ENCODE measurements at regions not wholly inside any gene's neighbourhood (a gene's known extent, or its start where the extent isn't known, plus 50 kb on each side); places are given as distances from the start of the nearest gene placed in this dataset.

DNA sequence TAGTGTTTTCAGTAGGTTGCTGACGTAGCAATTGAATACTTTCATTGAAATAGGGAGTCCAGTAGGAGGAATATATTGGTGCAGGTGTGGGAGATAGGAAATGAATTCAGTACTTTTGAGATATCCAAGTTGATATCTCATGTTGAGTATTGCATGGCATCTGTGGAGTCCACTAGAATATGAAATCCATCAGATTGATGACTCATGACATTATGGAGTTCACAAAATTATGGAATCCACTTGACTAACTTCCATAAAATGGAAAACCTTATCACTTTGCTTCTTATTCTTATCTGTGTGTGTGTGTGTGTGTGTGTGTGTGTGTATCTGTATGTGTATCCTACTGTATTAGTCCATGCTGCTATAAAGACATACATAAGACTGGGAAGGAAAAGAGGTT lies 513.5 kb upstream of the ZEB2 start:
- DNase-seq = no peak

DNA sequence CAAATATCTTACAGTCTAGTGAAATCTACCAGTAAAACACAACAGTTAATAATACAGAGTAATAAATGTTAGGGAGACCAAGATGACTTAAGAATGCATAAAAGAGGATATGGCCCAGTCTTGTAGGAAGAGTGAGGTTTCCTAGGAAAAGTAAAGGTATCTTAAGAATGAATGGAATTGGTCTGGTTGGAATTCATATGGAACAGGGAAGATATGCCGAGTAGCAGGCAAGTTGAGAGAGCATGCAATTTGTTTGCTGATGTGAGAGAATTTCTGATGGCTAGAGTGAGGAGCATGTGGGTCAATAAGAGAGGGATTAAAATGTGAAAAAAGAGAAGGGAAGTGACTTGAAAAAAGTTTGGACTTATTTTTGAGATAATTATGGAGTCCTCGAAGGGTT lies 512.9 kb upstream of the ZEB2 start:
- DNase-seq = no peak

DNA sequence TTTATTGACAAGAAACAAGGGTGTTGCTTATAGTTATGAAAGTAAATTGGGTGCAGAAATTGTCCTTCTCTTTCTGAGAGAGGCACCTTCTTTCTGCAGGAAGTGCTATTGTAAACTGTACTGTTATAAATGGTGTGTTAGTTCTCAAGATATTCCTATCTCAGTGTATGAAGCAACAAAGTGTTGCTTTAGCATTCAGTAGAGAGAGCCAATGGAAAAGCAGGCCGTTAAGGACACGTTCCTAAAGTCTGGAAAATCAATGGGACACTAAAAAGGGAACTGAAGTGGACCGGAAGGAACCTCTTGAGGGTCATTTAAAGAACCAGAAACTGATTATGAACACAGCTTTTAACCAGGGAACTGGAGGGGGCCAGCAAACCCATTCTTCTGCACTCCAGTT lies 510.0 kb upstream of the ZEB2 start:
- DNase-seq = no peak

DNA sequence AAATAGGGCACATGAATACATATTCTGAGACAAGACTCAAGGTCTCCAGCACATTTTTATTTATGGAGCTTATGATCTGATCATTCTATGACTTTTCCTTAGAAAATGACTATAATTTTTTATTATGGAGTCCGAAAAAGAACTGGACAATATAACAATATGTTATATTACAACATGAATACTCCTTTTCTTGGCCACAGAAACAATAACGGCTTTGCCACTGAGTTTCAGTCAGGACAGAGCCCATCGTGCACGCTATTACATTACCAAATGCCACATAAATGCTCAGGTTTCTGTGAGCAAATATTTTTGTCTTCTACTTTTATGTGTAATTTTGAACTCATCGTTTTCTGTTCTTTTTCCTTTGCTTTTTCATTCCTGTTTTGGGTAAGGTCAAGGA lies 509.2 kb upstream of the ZEB2 start:
- DNase-seq = no peak

DNA sequence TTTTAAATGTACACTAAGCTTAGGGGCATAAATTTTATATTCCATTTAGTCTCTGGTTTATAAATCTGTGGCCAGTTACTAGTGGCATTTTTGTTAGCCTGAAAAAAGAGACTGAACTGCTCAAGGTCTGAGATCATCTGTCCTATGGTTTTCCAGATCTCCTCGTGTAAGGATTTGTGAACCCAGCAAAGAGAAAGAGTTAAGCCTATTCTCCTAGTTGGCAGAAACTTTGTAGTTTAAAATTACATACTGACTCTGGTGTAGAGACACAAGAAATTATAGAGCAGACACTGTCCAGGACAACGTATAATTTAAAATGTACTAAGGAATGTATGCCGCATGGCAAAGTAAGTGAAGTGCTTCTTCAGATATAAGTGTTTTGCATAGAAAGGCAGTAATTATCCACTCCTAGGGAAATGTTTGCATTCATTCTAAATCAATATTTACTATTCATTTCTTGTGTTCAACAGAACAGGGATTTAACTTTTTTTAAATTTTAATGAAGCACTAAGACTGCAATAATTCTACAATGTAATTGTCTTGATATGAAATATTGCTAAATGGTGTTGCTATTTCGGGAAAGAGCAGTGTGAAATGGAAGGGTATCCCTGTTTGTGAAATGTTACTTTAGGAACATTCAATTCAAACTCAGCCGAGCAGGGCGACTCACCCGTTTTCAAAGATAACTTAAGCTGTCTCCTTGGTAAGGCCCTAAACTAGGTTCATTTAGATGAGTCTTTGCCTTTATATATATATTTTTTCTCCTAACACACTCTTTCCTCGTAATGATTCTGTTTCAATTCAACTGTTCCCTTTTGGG lies 508.4 kb upstream of the ZEB2 start:
- DNase-seq = no peak

DNA sequence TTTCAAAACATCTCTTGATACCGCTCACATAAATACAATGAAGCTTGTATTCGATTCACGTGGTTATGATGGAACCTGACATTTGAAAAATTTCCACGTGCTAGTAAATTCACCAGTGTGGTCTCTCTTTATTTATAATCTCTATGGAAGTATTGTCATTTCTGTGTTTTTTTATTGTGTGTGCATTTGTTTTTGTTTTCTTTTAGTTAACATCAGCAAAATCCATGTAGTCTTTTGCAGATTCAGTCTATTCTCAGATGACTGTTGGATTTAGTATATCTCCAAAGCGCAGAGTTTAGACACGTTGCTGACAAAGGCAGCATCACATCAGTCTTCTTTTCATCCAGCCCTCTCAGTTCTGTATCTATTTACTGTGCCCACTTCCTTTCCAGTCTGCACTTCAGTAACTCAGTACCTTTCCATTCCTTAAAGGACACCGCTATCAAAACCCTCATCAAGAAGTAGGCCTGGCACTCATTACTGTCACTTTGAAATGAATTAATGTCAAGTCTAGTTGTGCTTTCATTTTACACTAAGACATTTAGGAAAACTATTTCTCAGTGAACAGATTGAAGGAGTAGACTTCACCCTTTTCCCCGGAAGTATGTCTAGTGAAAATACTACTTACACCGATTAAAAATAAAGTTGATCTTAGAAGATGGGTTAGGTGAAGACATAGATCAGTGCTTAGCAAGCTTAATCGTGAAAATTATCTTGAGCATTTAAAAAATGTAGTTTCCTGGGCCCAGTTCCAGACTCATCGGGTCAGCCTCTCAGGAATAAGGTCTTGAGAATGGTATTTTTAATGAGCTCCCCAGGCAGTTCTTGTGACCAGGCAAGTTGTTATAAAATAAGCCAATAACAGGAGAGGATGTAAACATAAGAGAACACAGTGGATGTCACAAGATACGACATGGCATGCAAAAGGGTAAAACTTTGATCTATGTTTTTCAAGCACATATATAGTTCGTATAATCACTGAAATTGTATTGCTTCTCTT lies 506.8 kb upstream of the ZEB2 start:
- no peak for DNase-seq

DNA sequence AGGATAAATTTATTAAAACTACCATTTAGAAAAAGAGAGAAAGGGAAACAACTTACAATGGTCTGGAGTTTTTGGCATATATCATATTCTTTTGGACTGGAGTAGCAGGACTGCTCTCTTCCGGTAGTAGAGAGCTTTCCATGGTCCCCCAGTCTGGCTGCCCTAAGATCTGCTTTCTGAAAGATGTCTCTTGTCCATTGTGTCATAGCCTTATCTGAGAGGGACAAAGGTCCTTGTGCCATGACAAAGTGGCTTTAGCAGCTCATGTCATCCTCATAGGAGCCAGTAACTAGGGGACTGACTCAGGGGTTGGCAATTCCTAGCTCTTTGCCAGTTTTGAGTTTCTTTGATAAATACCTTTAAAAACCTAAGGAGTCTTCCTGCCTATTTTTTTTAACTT lies 505.5 kb upstream of the ZEB2 start:
- DNase-seq = no peak

DNA sequence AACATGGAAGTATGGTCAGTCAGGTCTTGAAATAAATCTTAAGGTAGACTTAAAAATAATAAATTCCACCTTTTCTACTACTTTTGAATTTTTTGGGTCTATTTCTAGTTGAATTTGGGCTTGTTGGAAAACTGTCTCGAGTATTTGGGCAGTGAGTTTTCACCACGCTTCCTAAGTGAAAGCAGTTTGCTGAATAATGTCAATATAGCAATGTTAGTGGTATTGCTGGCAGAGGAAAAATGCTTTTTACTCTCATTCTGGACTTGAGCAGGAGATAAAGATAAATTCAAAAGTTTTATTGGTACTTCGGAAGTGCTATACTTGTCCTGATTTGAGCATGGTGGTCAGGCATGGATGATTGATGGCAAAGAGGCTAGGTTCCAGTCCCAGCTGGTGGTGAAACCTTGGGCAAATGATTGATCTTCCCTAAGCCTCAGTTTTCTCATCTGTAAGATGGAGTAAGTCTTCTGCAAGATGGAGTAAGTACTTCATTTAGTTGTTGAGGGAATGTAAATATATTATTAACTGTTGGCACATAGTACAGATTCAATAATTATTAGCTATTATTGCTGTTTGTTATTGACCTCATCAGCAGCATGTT lies 503.5 kb upstream of the ZEB2 start:
- DNase-seq = no peak

DNA sequence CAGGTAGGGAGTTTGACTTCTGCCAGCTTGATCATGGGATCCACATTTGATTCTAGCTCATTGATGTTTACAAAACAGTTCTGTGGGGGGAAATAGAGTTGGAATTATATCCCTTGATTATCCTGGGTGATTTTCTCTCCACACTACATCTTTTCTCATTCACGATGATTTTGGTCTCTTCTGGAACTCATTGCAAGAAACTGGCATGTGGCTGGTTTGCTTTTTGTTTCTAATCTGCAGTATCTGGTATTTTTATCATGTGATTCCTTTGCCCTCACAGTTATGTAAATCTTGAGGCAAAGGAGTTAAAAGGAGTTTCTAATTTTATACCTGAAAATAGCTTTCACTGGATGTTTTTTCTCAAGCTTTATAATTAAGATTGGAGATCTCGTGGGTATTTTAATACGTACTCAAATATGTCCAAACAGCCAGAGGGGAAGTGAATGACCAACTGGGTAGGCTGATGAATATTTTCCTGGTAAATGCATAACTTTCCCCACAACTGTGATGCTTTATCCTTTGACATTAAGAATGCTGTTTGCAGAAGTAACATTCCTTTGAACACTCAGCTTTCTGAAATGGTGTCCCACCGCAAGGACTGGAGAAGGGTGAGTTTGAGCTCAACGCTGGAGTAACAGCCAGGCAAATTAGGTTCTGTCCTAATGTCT lies 502.9 kb upstream of the ZEB2 start:
- no peak for DNase-seq

DNA sequence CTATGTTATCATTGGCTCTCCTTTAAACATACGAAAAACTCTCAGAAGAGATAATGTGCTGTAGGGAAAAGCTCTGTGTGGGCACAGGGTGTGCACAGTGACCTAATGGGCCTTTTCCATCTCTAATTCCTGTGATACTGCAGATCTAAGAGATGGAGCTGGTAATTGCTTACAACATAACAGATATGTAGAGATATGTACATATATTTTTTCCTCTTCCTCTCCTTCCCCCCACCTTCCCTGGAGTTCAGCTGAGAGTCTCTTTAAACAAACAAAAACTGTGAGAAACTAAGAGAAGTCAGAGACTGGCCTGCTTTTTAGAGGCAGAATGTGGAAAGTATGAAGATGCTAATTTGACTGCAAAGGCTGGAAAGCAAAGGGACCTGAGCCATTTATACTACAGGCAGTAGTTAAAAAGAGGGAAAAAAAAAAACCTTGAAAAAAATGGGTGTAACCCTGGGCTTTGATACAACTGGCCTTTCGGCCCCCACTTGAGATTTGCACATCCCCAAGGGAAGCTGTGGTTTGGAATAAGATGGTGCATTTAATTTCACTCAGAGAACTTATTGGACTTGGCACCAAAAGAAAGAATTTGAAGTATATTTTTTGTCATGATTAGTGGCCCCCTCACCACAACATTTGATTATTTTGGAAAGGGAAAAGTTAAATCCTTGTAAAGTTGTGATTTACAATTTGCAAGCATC lies 502.2 kb upstream of the ZEB2 start:
- DNase-seq = no peak

DNA sequence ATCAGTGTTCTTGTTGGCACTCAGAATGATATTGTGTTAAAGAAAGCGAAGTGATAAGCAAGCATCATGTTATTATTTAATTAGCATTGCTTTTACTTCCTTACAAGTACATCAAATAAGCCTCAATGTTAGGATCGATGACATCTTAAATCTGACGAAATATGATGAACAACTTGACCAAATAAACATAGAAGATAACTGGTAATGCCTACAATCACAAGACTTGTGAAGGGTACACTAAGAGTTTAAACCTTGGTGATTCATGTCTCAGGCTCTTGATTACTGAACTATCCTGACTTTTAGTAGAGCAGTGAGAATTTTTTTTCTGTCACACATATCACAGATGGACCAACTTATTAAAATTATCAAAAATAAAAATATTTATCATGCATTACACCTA lies 500.8 kb upstream of the ZEB2 start:
- no peak for DNase-seq

DNA sequence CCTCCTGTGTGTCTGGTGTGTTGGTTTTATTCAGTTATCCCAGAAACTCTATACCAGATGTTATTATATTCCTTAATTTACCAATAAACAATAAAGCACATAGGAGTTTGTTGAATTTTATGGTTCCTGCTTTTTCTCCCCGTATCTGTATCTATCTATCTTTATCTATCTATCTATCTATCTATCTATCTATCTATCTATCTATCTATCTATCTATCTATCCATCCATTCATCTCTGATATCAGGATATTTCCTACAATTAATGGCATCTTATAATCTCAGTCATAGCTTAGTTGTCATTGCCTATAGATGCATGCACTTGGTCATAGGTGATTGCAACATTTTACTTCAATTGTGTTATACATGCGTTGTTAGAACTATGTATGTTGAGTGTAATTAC lies 500.2 kb upstream of the ZEB2 start:
- no peak for DNase-seq

DNA sequence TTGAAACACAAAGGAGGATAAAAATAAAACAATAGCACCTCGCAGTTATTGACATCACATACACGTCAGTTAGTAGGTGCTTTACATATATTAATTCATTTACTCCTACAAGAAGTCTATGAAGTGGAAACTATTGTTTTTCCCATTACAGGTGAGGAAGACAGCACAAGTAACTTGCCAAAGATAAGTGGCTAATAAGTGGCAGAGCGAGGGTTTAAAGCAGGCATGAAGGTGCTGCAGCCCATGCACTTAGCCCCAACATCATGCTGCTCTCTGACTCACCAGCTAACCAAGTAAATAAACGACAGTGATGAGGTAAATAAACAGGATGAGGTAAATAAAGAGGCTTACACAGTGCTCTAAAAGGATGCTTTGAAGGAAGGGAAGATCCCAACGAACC lies 498.6 kb upstream of the ZEB2 start:
- no peak for DNase-seq

DNA sequence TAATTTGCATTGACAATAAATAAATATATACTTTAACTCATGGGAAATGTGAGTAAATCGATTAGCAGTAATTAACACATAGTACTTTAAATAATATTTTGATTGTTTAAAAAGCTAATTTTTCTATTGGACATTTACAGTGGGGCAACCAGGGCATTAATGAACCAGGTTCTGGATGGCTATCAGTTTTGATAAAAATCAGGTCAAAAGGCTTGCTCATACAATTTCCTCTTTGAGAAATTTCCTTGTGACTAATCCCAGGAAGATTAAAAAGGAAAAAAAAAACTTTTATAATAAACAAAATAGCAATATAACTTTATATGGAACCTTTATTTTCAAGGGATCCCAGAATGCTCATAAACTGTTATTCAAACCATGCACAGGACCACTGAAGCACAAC lies 497.2 kb upstream of the ZEB2 start:
- no peak for DNase-seq

DNA sequence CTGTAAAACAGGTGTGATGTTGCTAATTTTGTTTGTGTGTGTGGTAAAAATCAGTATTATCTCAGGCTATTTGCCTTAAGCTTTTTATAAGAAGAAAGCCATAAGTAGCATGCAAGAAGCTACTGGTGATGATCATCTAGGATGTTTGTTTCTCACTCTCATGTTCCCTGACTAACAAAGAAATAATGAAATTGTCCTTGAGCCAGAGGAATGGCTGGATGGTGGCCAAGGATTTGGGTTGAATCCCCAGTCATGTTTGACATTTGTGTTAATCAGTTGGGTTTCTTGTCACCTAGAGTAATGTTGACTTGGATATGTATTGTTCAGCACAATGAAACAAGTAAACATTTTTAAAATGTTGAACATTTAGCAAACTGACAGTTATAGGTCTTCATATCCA lies 496.8 kb upstream of the ZEB2 start:
- DNase-seq = no peak

DNA sequence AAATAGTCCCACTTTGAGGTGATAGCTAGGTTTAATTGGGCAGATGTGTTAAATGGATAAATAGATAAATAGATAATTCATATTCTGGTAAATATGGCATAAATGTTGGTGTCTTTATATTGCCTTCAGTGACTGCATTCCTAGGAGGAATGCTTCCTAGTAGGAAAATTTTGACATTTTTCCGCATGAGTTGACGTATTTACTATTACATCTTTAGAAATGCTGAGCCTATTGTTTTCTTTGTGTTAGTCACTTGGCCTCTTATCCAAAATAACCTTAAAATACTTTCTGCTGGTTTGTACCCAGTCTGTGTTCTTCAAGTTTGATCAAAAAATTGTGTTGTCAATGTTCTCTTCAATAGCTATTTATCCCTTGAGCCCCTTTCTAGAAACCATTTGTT lies 495.6 kb upstream of the ZEB2 start:
- no peak for DNase-seq

DNA sequence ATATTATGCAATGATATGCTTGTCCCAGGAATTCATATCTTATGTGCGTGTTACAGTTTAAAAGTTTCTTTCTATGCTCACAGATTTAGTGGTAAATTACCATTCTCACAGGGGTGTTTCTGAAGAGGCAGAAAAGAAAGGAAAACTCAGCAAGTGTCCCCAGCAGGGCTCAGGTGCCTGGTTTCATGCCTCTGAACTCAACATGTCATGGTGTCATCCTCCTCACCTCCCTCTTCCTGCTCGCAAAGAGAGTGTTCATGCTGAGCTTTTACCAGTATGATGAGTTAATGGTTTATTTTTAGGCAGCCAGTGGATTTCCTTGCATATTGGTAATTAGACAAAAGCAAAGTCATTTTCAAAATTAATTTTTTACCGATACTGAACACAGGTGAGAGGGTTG lies 492.9 kb upstream of the ZEB2 start:
- DNase-seq = no peak

DNA sequence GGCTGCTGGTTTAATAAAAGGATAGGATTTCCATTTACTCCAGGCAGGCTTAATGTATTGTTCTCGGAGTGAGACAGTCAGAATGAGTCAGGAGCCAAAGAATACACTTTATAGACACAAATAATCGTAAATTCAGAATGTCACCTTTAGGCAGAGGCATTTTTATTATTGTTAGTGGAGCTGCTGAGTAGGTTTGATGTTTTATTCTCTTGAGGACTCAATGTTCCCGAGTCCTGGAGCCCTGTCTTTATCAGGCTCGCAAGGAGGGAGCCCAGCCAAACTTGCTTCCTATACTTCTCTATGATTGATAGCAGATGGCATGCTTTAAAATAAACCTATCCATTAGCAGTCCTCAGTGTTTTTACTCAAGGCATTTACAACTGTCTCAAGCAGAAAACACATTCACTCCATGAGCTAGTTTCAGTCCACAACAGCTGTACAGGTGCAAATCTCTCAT lies 492.3 kb upstream of the ZEB2 start:
- DNase-seq = no peak

DNA sequence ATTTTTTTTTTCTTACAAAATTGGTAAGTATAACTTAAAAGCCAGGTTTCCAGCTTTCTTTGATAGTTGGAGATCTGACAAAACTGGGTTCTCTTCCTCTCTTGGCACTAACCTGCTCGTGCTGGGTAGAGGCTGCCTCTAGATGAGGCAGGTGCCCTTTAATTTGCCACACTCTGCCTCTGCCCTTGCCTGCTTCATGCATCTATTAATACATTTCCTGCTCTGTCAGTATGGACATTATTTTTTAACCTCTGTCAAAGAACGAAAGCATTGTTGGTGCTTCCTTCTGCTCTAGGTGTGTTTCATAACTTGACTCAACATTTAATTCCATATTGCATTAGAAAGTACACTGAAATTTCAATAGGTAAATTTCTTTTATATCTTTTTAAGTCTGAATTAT lies 490.7 kb upstream of the ZEB2 start:
- no peak for DNase-seq

DNA sequence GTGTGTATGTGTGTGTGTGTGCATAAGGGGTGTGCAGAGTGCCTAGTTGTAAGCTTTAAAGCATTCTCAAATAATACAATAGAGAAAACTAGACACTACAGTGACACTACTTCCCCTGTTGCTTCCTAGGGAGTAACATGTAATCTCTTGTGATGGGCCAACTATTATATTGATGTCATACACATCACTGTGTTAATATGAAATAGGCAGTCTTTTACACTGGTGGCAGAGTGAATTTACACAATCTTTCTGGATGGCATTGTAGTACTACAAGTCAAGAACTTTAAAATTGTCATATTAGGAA lies 488.0 kb upstream of the ZEB2 start:
- DNase-seq = no peak

DNA sequence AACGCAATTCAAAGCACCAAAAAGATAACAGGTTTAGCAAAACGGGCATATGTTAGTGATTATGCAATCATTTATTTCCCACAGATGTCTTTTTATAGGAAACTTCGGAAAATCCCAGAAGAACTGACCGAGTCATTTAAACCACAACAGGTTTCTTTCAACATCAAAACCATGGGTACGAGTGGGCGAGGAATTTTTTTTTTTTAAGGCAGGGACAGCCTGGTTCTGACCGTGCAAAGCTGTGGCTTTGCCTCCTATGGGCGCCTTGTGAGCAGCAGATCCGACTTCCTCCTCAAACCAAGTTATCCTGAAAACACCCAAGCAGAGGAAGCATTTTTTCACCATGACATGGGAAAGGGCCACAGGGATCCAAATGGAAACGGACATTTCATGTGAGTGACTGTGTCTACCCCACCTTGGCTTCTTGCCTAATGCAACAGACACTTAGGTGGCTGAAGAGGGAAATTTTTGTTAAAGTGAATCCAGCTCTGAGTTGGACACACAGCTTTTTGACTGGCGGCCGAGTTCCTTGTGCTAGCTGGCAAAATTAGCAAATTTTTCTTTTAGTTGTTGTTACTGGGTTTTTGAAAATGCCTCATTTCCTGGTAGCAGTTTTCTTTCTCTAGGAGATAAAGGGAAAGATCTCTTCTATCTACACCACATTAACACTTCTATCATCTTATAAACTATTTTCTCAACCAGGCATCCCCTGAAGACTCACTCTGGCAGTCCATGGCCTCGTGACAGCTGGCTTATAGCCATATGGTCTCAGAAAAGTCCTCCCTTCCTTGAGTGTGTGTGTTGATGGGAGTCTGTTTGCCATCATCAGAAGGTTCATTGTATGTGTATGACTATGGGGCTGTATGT lies 487.4 kb upstream of the ZEB2 start:
- DNase-seq = no peak

DNA sequence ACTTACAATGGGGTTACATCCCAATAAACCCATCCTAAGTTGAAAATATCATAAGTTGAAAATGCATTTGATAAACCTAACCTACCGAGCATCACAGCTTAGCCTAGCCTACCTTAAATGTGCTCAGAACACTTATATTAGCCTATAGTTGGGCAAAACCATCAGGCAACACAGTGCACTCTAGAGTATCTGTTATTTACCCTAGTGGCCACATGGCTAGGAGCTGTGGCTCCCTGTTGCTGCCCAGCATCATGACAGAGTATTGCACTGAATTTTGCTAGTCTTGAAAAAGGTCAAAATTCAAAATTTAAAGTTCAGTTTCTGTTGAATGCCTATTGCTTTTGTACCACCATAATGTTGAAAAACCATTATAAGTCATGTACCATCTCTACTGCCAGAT lies 482.7 kb upstream of the ZEB2 start:
- no peak for DNase-seq

All from CD4-positive, alpha-beta T cell treated with Interleukin-21 for 1 hour (primary cell).